SK-N-SH (cell line): ENCODE measurements at regions not wholly inside any gene's neighbourhood (a gene's known extent, or its start where the extent isn't known, plus 50 kb on each side); places are given as distances from the start of the nearest gene placed in this dataset.
A peak's percentile ranks its signal among the peaks of the same experiment; 100 is the strongest.

Experiments used
- CTCF ChIA-PET: fragments of 300-600, 350-600 bp; formaldehyde crosslinking; extraction: SDS; loops from one replicate; lab custom pipeline; 2021; lab: Yijun Ruan, JAX
- POLR2A ChIA-PET: fragments of 350-600 bp; sonication (Branson Sonifier 250); formaldehyde crosslinking; extraction: SDS; loops from one replicate; lab custom pipeline; 2020; ENCODE audit warnings: antibody characterized with exemption, inconsistent platforms; lab: Yijun Ruan, JAX
- DNase-seq: peaks from one replicate; pipeline ENCODE4 v3.0.0; 2012
- H2AFZ ChIP-seq: fragments of 200-600 bp; sonication (generic); 2 replicates; pipeline ENCODE4 v1.8.1; 2016; ENCODE audit warnings: antibody characterized with exemption, mild to moderate bottlenecking, low read depth
- H3F3A ChIP-seq: fragments of 200-600 bp; sonication (generic); replicated peaks from 2 replicates; pipeline ENCODE3; 2016; ENCODE audit warnings: antibody characterized with exemption, mild to moderate bottlenecking; ENCODE audit not compliant: insufficient read depth
- H3K27ac ChIP-seq, 2 experiments: fragments of 200-500 bp in 1 of 2; fragments of 200-600 bp in 1 of 2; sonication (Bioruptor generic) in 1 of 2; sonication (generic), shearing (Covaris generic) in 1 of 2; 2 replicates each; pipeline versions ENCODE4 v1.5.1 to v1.6.1; 2014 to 2016; ENCODE audit warnings: low read depth in 2 of 2, inconsistent platforms in 1 of 2, low read length in 1 of 2, mild to moderate bottlenecking in 1 of 2, mixed read lengths in 1 of 2
- H3K27me3 ChIP-seq: fragments of 200-600 bp; sonication (generic), shearing (Covaris generic); 2 replicates; pipeline ENCODE4 v1.6.1; 2016; ENCODE audit warnings: mixed run types; ENCODE audit not compliant: insufficient read depth
- H3K36me3 ChIP-seq, 2 experiments: fragments of 200-500 bp in 1 of 2; fragments of 200-600 bp in 1 of 2; sonication (Bioruptor generic) in 1 of 2; sonication (generic) in 1 of 2; replicated peaks in 1 of 2; 2 replicates each; pipeline versions ENCODE3 to v1.5.1; 2014 to 2016; ENCODE audit warnings: low read length in 1 of 2, mild to moderate bottlenecking in 1 of 2; ENCODE audit not compliant: insufficient read depth in 2 of 2, control insufficient read depth in 1 of 2
- H3K4me1 ChIP-seq, 2 experiments: fragments of 200-500 bp in 1 of 2; fragments of 200-600 bp in 1 of 2; sonication (Bioruptor generic) in 1 of 2; sonication (generic), shearing (Covaris generic) in 1 of 2; 2 replicates each; pipeline versions ENCODE4 v1.5.1 to v1.6.1; 2014 to 2016; ENCODE audit warnings: low read depth in 1 of 2, low read length in 1 of 2, mixed run types in 1 of 2; ENCODE audit not compliant: insufficient read depth in 2 of 2, control insufficient read depth in 1 of 2
- H3K4me2 ChIP-seq: fragments of 200-600 bp; sonication (generic), shearing (Covaris generic); 2 replicates; pipeline ENCODE4 v1.6.1; 2017; ENCODE audit warnings: mixed run types
- H3K4me3 ChIP-seq, 2 experiments: fragments of 200-500 bp in 1 of 2; fragments of 200-600 bp in 1 of 2; sonication (Bioruptor generic) in 1 of 2; sonication (generic), shearing (Covaris generic) in 1 of 2; 2 replicates each; pipeline versions ENCODE4 v1.5.1 to v1.8.1; 2014 to 2016; ENCODE audit warnings: low read depth in 2 of 2, inconsistent platforms in 1 of 2, low read length in 1 of 2, mild to moderate bottlenecking in 1 of 2, mixed read lengths in 1 of 2, moderate library complexity in 1 of 2
- H3K79me2 ChIP-seq: fragments of 200-600 bp; sonication (generic); 2 replicates; pipeline ENCODE4 v1.8.1; 2017; ENCODE audit warnings: mild to moderate bottlenecking; ENCODE audit not compliant: insufficient read depth
- H3K9ac ChIP-seq: fragments of 200-600 bp; sonication (generic); 2 replicates; pipeline ENCODE4 v1.6.1; 2017; ENCODE audit warnings: mixed run types
- H3K9me2 ChIP-seq: fragments of 200-600 bp; sonication (generic); 2 replicates; pipeline ENCODE4 v1.6.1; 2017; ENCODE audit warnings: mixed run types
- H3K9me3 ChIP-seq: fragments of 200-600 bp; sonication (generic); 2 replicates; pipeline ENCODE4 v1.6.1; 2017; ENCODE audit warnings: mixed run types, mild to moderate bottlenecking, moderate library complexity
- H4K20me1 ChIP-seq: fragments of 200-600 bp; sonication (generic); 2 replicates; pipeline ENCODE4 v1.6.1; 2017; ENCODE audit warnings: mild to moderate bottlenecking, mixed run types; ENCODE audit not compliant: insufficient read depth
- FOSL2 ChIP-seq: IDR thresholded peaks from 2 replicates; pipeline ENCODE4 v1.4.0; 2012; ENCODE audit warnings: low read depth, mild to moderate bottlenecking, moderate library complexity, borderline replicate concordance
- RAD21 ChIP-seq: IDR thresholded peaks from 2 replicates; pipeline ENCODE4 v1.6.1; 2012; ENCODE audit warnings: mild to moderate bottlenecking, low read length
- RXRA ChIP-seq: IDR thresholded peaks from 2 replicates; pipeline ENCODE4 v1.4.0; 2012; ENCODE audit warnings: low read depth, mild to moderate bottlenecking, borderline replicate concordance
- SIN3A ChIP-seq: IDR thresholded peaks from 2 replicates; pipeline ENCODE4 v1.6.1; 2012; ENCODE audit warnings: low read depth, mild to moderate bottlenecking, low read length, moderate library complexity, borderline replicate concordance
- SMC3 ChIP-seq: IDR thresholded peaks from 2 replicates; pipeline ENCODE4 v1.6.1; 2012; ENCODE audit warnings: low read depth, low read length, improper control_type of control experiment
- WGBS: methylation state at CpG from one replicate; pipeline ENCODE4 v1.1.6; 2017; ENCODE audit warnings: low lambda C conversion rate; 5-methylcytosine and 5-hydroxymethylcytosine counted together
- TF ChIP-seq, protein P1 (sequence below): fragments of 150-350 bp; IDR thresholded peaks from 2 replicates; pipeline ENCODE4 v1.6.1; 2016; ENCODE audit warnings: mild to moderate bottlenecking, low read depth, low read length
- TF ChIP-seq, protein P2 (sequence below): IDR thresholded peaks from 2 replicates; pipeline ENCODE4 v1.4.0; 2012; ENCODE audit warnings: low read depth
- TF ChIP-seq, protein P3 (sequence below): IDR thresholded peaks from 2 replicates; pipeline ENCODE4 v1.4.0; 2012; ENCODE audit warnings: low read depth, borderline replicate concordance
- TF ChIP-seq, protein P4 (sequence below): fragments of 200-600 bp; sonication (generic); IDR thresholded peaks from 2 replicates; pipeline ENCODE4 v1.6.1; 2017; ENCODE audit warnings: antibody characterized with exemption, mild to moderate bottlenecking, moderate library complexity

DNA sequence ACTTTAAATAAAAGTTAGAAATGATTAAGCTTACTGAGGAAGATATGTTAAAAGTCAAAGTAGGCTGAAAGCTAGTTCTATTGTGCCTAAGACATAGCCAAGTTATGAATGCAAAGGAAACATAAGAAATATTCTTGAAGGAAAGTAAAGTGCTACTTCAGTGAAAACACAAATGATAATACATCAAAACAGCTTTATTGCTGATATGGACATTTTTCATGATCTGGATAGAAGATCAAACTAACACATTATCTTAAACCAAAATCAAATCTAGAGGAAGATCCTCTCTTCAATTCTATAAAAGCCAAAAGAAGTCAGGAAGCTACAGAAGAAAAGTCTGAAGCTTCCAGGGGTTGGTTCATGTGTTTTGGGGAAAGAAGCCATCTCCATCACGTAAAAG is 545.9 kb downstream of the COL11A1 start:
- TF ChIP-seq, protein P1, sequence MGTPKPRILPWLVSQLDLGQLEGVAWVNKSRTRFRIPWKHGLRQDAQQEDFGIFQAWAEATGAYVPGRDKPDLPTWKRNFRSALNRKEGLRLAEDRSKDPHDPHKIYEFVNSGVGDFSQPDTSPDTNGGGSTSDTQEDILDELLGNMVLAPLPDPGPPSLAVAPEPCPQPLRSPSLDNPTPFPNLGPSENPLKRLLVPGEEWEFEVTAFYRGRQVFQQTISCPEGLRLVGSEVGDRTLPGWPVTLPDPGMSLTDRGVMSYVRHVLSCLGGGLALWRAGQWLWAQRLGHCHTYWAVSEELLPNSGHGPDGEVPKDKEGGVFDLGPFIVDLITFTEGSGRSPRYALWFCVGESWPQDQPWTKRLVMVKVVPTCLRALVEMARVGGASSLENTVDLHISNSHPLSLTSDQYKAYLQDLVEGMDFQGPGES, result no peak
- no peak overlapping the region for H3K27ac ChIP-seq
- no peaks in the 10 kb centered on the region for H4K20me1 ChIP-seq
- H3K4me1 ChIP-seq, result no peaks in the 10 kb centered on the region
- no peaks in the 10 kb centered on the region for H3K9me3 ChIP-seq
- H3K27me3 ChIP-seq, result no peaks in the 10 kb centered on the region
- no peak overlapping the region for H2AFZ ChIP-seq
- H3K9ac ChIP-seq, result no peak overlapping the region
- no peaks in the 10 kb centered on the region for H3K36me3 ChIP-seq
- H3K4me3 ChIP-seq, result no peak overlapping the region
- H3F3A ChIP-seq, result no peaks in the 10 kb centered on the region
- H3K9me2 ChIP-seq, result no peaks in the 10 kb centered on the region
- H3K4me2 ChIP-seq, result no peak overlapping the region
- H3K79me2 ChIP-seq, result no peaks in the 10 kb centered on the region
- POLR2A ChIA-PET, result no interaction called here
- DNase-seq, result no peak
- 48% methylated on average over 1 of the region's 1 CpG for WGBS
- CTCF ChIA-PET, result no interaction called here

DNA sequence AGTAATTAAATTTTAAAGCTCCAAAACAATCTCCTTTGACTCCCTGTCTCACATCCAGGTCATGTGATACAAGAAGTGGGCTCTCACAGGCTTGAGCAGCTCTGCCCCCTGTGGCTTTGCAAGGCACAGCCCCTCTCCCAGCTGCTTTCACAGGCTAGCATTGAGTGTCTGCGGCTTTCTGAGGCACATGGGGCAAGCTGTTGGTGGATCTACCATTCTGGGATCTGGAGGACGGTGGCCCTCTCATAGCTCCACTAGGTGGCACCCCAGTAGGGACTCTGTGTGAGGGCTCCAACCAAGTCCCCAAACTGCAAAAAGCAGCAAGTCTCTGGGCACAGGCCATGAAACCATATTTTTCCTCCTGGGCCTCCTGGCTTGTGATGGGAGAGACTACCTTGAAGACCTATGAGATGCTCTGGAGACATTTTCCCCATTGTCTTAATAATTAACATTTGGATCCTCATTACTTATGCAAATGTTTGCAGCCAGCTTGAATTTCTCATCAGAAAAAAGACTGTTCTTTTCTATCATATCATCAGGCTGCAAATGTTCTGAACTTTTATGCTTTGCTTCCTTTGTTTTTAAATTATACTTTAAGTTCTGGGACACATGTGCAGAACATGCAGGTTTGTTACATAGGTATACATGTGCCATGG is 554.1 kb upstream of the OLFM3 start:
- ChIA-PET POLR2A (no interaction called here), CTCF (interaction anchor here (1.3 to 2.1 kb wide), 2 partner anchors 10 to 419 kb away, joined by 3 to 6 read pairs; no protein-coding TSS in a partner anchor)

More for the DNA sequence above, 554.1 kb upstream of the OLFM3 start:
- no peaks in the 10 kb centered on the region for H3K9me3 ChIP-seq
- no peaks in the 10 kb centered on the region for H3K79me2 ChIP-seq
- no peak overlapping the region for H3K9ac ChIP-seq
- no peak overlapping the region for H3K27ac ChIP-seq
- DNase-seq, result no peak
- no peaks in the 10 kb centered on the region for H3K9me2 ChIP-seq
- no peak overlapping the region for H3K4me3 ChIP-seq
- no peak for TF ChIP-seq RXRA
- TF ChIP-seq SMC3, result peak; percentile 50
- TF ChIP-seq, protein P2, sequence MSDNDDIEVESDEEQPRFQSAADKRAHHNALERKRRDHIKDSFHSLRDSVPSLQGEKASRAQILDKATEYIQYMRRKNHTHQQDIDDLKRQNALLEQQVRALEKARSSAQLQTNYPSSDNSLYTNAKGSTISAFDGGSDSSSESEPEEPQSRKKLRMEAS, result no peak
- TF ChIP-seq, protein P3, sequence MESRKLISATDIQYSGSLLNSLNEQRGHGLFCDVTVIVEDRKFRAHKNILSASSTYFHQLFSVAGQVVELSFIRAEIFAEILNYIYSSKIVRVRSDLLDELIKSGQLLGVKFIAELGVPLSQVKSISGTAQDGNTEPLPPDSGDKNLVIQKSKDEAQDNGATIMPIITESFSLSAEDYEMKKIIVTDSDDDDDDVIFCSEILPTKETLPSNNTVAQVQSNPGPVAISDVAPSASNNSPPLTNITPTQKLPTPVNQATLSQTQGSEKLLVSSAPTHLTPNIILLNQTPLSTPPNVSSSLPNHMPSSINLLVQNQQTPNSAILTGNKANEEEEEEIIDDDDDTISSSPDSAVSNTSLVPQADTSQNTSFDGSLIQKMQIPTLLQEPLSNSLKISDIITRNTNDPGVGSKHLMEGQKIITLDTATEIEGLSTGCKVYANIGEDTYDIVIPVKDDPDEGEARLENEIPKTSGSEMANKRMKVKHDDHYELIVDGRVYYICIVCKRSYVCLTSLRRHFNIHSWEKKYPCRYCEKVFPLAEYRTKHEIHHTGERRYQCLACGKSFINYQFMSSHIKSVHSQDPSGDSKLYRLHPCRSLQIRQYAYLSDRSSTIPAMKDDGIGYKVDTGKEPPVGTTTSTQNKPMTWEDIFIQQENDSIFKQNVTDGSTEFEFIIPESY, result no peak
- TF ChIP-seq, protein P4, sequence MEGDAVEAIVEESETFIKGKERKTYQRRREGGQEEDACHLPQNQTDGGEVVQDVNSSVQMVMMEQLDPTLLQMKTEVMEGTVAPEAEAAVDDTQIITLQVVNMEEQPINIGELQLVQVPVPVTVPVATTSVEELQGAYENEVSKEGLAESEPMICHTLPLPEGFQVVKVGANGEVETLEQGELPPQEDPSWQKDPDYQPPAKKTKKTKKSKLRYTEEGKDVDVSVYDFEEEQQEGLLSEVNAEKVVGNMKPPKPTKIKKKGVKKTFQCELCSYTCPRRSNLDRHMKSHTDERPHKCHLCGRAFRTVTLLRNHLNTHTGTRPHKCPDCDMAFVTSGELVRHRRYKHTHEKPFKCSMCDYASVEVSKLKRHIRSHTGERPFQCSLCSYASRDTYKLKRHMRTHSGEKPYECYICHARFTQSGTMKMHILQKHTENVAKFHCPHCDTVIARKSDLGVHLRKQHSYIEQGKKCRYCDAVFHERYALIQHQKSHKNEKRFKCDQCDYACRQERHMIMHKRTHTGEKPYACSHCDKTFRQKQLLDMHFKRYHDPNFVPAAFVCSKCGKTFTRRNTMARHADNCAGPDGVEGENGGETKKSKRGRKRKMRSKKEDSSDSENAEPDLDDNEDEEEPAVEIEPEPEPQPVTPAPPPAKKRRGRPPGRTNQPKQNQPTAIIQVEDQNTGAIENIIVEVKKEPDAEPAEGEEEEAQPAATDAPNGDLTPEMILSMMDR, result peak; percentile 58
- TF ChIP-seq FOSL2, result no peak
- peak; percentile 46 for TF ChIP-seq RAD21
- TF ChIP-seq SIN3A, result no peak
- no peaks in the 10 kb centered on the region for H4K20me1 ChIP-seq
- no peaks in the 10 kb centered on the region for H3F3A ChIP-seq
- H2AFZ ChIP-seq, result no peak overlapping the region
- H3K4me2 ChIP-seq, result no peak overlapping the region
- no peaks in the 10 kb centered on the region for H3K27me3 ChIP-seq
- WGBS, result 86% methylated on average over 2 of the region's 2 CpGs
- H3K36me3 ChIP-seq, result no peaks in the 10 kb centered on the region
- H3K4me1 ChIP-seq, result no peaks in the 10 kb centered on the region
